ENCODE measurements at regions not wholly inside any gene's neighbourhood (a gene's known extent, or its start where the extent isn't known, plus 50 kb on each side); places are given as distances from the start of the nearest gene placed in this dataset.

DNA sequence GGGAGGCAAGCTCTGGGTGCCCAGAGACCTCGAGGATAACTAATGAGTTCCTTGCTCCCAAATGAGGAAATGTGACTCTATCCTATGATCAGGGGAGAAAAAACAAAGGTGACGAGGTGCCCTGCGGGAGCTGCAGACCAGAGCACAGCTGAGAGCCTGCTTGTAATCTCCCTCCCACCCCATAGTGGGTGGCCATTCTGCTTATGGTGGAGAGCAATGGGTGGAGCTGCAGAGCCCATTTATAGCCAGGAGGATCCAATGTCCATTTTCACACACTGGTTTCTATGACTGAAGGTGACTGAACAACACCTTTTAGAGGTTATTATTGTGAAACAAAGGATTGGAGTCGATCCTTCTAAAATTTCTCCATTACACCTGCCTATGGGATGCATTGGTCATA lies 153.3 kb downstream of the COL6A3 start:
- TF ChIP-seq, protein P1, sequence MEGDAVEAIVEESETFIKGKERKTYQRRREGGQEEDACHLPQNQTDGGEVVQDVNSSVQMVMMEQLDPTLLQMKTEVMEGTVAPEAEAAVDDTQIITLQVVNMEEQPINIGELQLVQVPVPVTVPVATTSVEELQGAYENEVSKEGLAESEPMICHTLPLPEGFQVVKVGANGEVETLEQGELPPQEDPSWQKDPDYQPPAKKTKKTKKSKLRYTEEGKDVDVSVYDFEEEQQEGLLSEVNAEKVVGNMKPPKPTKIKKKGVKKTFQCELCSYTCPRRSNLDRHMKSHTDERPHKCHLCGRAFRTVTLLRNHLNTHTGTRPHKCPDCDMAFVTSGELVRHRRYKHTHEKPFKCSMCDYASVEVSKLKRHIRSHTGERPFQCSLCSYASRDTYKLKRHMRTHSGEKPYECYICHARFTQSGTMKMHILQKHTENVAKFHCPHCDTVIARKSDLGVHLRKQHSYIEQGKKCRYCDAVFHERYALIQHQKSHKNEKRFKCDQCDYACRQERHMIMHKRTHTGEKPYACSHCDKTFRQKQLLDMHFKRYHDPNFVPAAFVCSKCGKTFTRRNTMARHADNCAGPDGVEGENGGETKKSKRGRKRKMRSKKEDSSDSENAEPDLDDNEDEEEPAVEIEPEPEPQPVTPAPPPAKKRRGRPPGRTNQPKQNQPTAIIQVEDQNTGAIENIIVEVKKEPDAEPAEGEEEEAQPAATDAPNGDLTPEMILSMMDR (IDR thresholded peaks at IDR 0.05), result no peak
- TF ChIP-seq POLR2A (IDR thresholded peaks at IDR 0.05), result no peak
